ENCODE measurements at regions not wholly inside any gene's neighbourhood (a gene's known extent, or its start where the extent isn't known, plus 50 kb on each side); places are given as distances from the start of the nearest gene placed in this dataset.

GRCh38 chr5:52376592-52376991, 411.1 kb upstream of the ITGA1 start:
- no peak overlapping the region for H3K4me3 ChIP-seq
- no peaks in the 10 kb centered on the region for H3K4me1 ChIP-seq
- no peaks in the 10 kb centered on the region for H3K36me3 ChIP-seq
- no peak for TF ChIP-seq CTCF (IDR thresholded peaks at IDR 0.05)
- no peak for TF ChIP-seq POLR2A (IDR thresholded peaks at IDR 0.05)
- TF ChIP-seq EP300 (IDR thresholded peaks at IDR 0.05), result no peak
- 63 to 69% methylated on average over 7 of the region's 7 CpGs for WGBS, 2 donors
- no peak overlapping the region for H3K27ac ChIP-seq
- no peaks in the 10 kb centered on the region for H3K27me3 ChIP-seq
- H3K9me3 ChIP-seq, result no peaks in the 10 kb centered on the region
- no peak for DNase-seq (ENCODE audit: low spot score in 2 of 2)

- Histone ChIP-seq H3K27ac (no peak overlapping the region), H3K4me1 (no peaks in the 10 kb centered on the region), H3K27me3 (no peaks in the 10 kb centered on the region), H3K9me3 (no peaks in the 10 kb centered on the region), H3K4me3 (no peak overlapping the region), H3K36me3 (no peaks in the 10 kb centered on the region)
- no peak for DNase-seq (ENCODE audit: low spot score in 2 of 2)
- TF ChIP-seq CTCF (IDR thresholded peaks at IDR 0.05), result no peak
- no peak for TF ChIP-seq POLR2A (IDR thresholded peaks at IDR 0.05)
- TF ChIP-seq EP300 (IDR thresholded peaks at IDR 0.05), result no peak
These were observed 409.5 kb upstream of the ITGA1 start for GRCh38 chr5:52378237-52378636.

GRCh38 chr5:52388349-52388748, 399.4 kb upstream of the ITGA1 start:
- no peak for DNase-seq (ENCODE audit: low spot score in 2 of 2)
- Histone ChIP-seq H3K4me3 (no peak overlapping the region), H3K9me3 (no peaks in the 10 kb centered on the region), H3K36me3 (no peaks in the 10 kb centered on the region), H3K27me3 (no peaks in the 10 kb centered on the region), H3K27ac (no peak overlapping the region), H3K4me1 (no peaks in the 10 kb centered on the region)
- WGBS, 2 donors, result 95 to 98% methylated on average over 3 of the region's 3 CpGs
- TF ChIP-seq EP300 (IDR thresholded peaks at IDR 0.05) (no peak), POLR2A (IDR thresholded peaks at IDR 0.05) (no peak), CTCF (IDR thresholded peaks at IDR 0.05) (no peak)

GRCh38 chr5:52392321-52392720, 395.4 kb upstream of the ITGA1 start:
- DNase-seq (ENCODE audit: low spot score in 2 of 2), result no peak
- no peak for TF ChIP-seq CTCF (IDR thresholded peaks at IDR 0.05)
- TF ChIP-seq POLR2A (IDR thresholded peaks at IDR 0.05), result no peak
- no peak for TF ChIP-seq EP300 (IDR thresholded peaks at IDR 0.05)
- 74 to 78% methylated on average over 3 of the region's 3 CpGs for WGBS, 2 donors
- Histone ChIP-seq H3K4me3 (no peak overlapping the region), H3K27me3 (no peaks in the 10 kb centered on the region), H3K4me1 (no peaks in the 10 kb centered on the region), H3K27ac (no peak overlapping the region), H3K9me3 (no peaks in the 10 kb centered on the region), H3K36me3 (no peaks in the 10 kb centered on the region)

- Histone ChIP-seq H3K4me1 (no peaks in the 10 kb centered on the region), H3K27me3 (no peaks in the 10 kb centered on the region), H3K27ac (no peak overlapping the region), H3K36me3 (no peaks in the 10 kb centered on the region), H3K9me3 (no peaks in the 10 kb centered on the region), H3K4me3 (no peak overlapping the region)
- WGBS, 2 donors, result 88 to 94% methylated on average over 8 of the region's 8 CpGs
- TF ChIP-seq EP300 (IDR thresholded peaks at IDR 0.05), result no peak
- TF ChIP-seq CTCF (IDR thresholded peaks at IDR 0.05), result no peak
- no peak for TF ChIP-seq POLR2A (IDR thresholded peaks at IDR 0.05)
- DNase-seq (ENCODE audit: low spot score in 2 of 2), result no peak
These were observed 377.9 kb upstream of the ITGA1 start for GRCh38 chr5:52409835-52410234.
